Mucosa of descending colon (tissue), 3 donors: ENCODE measurements at regions not wholly inside any gene's neighbourhood (a gene's known extent, or its start where the extent isn't known, plus 50 kb on each side); places are given as distances from the start of the nearest gene placed in this dataset.

Experiments
- ATAC-seq: fragments of 200-7000 bp; cut with Tn5 transposase; one replicate; pipeline ENCODE4 v1.9.1; 2020; ENCODE audit warnings: mild to moderate bottlenecking, moderate library complexity
- DNase-seq, 3 donors: peaks; one replicate each; pipeline ENCODE4 v3.0.0-alpha.2; 2020
- H3K36me3 ChIP-seq: fragments of 200-600 bp; one replicate; pipeline ENCODE4 v1.8.0; 2021; ENCODE audit warnings: low read depth, mild to moderate bottlenecking
- H3K4me1 ChIP-seq: fragments of 200-600 bp; one replicate; pipeline ENCODE4 v1.8.0; 2021; ENCODE audit warnings: low read depth, mild to moderate bottlenecking
- H3K4me3 ChIP-seq: fragments of 200-600 bp; one replicate; pipeline ENCODE4 v1.8.0; 2021; ENCODE audit warnings: mild to moderate bottlenecking
- H3K9me3 ChIP-seq: fragments of 200-600 bp; one replicate; pipeline ENCODE4 v1.8.0; 2021; ENCODE audit warnings: mild to moderate bottlenecking
- CTCF ChIP-seq: fragments of 200-600 bp; IDR thresholded peaks from one replicate; pipeline ENCODE4 v1.8.0; 2022; ENCODE audit warnings: antibody characterized with exemption, mild to moderate bottlenecking
- intact Hi-C, 2 donors: fragments of 100-400 bp; cut with DNase I in 1 of 2; cut with micrococcal nuclease in 1 of 2; formaldehyde crosslinking; loops; one replicate each; pipeline versions ENCODE4 v1.11.0 to v1.11.1; 2022; cut with DNase I, micrococcal nuclease
- donor health status: DM: no; HTN: no; CAD: no; lungs with moderate emphysema.
- donor health status: DM: no; HTN: no; CAD: no.
- donor health status: DM: no; HTN: yes; CAD: no.

- intact Hi-C loops = no loop called here
- no peak for DNase-seq
- Histone ChIP-seq H3K4me1 (no peaks in the 10 kb centered on the region), H3K36me3 (no peaks in the 10 kb centered on the region), H3K9me3 (no peaks in the 10 kb centered on the region), H3K4me3 (no peak overlapping the region)
- no peak for ATAC-seq
- TF ChIP-seq CTCF = no peak
Measured at GRCh38 chr6:81093051-81093450, 659.4 kb downstream of the TENT5A start.

- no peak for TF ChIP-seq CTCF
- Histone ChIP-seq H3K4me1 (no peaks in the 10 kb centered on the region), H3K9me3 (no peaks in the 10 kb centered on the region), H3K4me3 (no peak overlapping the region), H3K36me3 (no peaks in the 10 kb centered on the region)
- DNase-seq (no peak), ATAC-seq (no peak)
- intact Hi-C loops = no loop called here
Measured at GRCh38 chr6:81088145-81088544, 664.3 kb downstream of the TENT5A start.

GRCh38 chr6:81086991-81087390, 665.5 kb downstream of the TENT5A start:
- DNase-seq = no peak
- TF ChIP-seq CTCF = no peak

GRCh38 chr6:81085431-81085790, 667.1 kb downstream of the TENT5A start:
- Histone ChIP-seq H3K9me3 (no peaks in the 10 kb centered on the region), H3K4me3 (no peak overlapping the region), H3K36me3 (no peaks in the 10 kb centered on the region), H3K4me1 (no peaks in the 10 kb centered on the region)
- intact Hi-C loops = no loop called here
- ATAC-seq (no peak), DNase-seq (no peak)
- no peak for TF ChIP-seq CTCF

More at GRCh38 chr6:81086991-81087390, 665.5 kb downstream of the TENT5A start:
- H3K9me3 ChIP-seq = no peaks in the 10 kb centered on the region
- H3K36me3 ChIP-seq = no peaks in the 10 kb centered on the region
- intact Hi-C loops = no loop called here
- no peak overlapping the region for H3K4me3 ChIP-seq
- no peak for ATAC-seq
- H3K4me1 ChIP-seq = no peaks in the 10 kb centered on the region

- no peak for DNase-seq
- ATAC-seq = no peak
- H3K4me3 ChIP-seq = no peak overlapping the region
- H3K9me3 ChIP-seq = no peaks in the 10 kb centered on the region
- no peaks in the 10 kb centered on the region for H3K36me3 ChIP-seq
- no peak for TF ChIP-seq CTCF
- intact Hi-C loops = no loop called here
- H3K4me1 ChIP-seq = no peaks in the 10 kb centered on the region
Measured at GRCh38 chr6:81084776-81085430, 667.6 kb downstream of the TENT5A start.

- no peak for DNase-seq
- TF ChIP-seq CTCF = no peak
- H3K4me3 ChIP-seq = no peak overlapping the region
- H3K36me3 ChIP-seq = no peaks in the 10 kb centered on the region
- intact Hi-C loops = no loop called here
- no peaks in the 10 kb centered on the region for H3K4me1 ChIP-seq
- no peak for ATAC-seq
- H3K9me3 ChIP-seq = no peaks in the 10 kb centered on the region
Measured at GRCh38 chr6:81075974-81076373, 676.5 kb downstream of the TENT5A start.
